Liver (tissue), 8 donors: ENCODE measurements at regions not wholly inside any gene's neighbourhood (a gene's known extent, or its start where the extent isn't known, plus 50 kb on each side); places are given as distances from the start of the nearest gene placed in this dataset.

Source experiments
- DNase-seq: peaks from one replicate; pipeline ENCODE4 v3.0.0-alpha.2; 2017; ENCODE audit warnings: low spot score
- H3K27ac ChIP-seq, 2 donors: one replicate each; pipeline ENCODE4 v1.7.0; 2013; ENCODE audit warnings: inconsistent platforms in 2 of 2, low read length in 2 of 2, control low read depth in 1 of 2, low read depth in 1 of 2, mild to moderate bottlenecking in 1 of 2
- H3K27me3 ChIP-seq, 4 donors: one replicate each; pipeline versions ENCODE4 v1.6.1 to v1.7.0; 2013; ENCODE audit warnings: low read length in 3 of 4, inconsistent platforms in 1 of 4, mild to moderate bottlenecking in 1 of 4, moderate library complexity in 1 of 4; ENCODE audit not compliant: control insufficient read depth in 4 of 4, insufficient read depth in 4 of 4
- H3K36me3 ChIP-seq, 4 donors: one replicate each; pipeline versions ENCODE4 v1.6.1 to v1.7.0; 2013; ENCODE audit warnings: low read length in 3 of 4, mild to moderate bottlenecking in 3 of 4, low read depth in 1 of 4, moderate library complexity in 1 of 4; ENCODE audit not compliant: control insufficient read depth in 4 of 4, insufficient read depth in 3 of 4
- H3K4me1 ChIP-seq, 4 donors: one replicate each; pipeline versions ENCODE4 v1.6.1 to v1.7.0; 2013; ENCODE audit warnings: low read length in 3 of 4, mild to moderate bottlenecking in 3 of 4, moderate library complexity in 1 of 4; ENCODE audit not compliant: control insufficient read depth in 4 of 4, insufficient read depth in 4 of 4
- H3K4me3 ChIP-seq, 3 donors: one replicate each; pipeline versions ENCODE4 v1.6.1 to v1.7.0; 2013; ENCODE audit warnings: low read length in 3 of 3, control low read depth in 1 of 3, low read depth in 1 of 3, mild to moderate bottlenecking in 1 of 3
- H3K9ac ChIP-seq, 2 donors: one replicate each; pipeline ENCODE4 v1.7.0; 2013; ENCODE audit warnings: low read length in 2 of 2, mild to moderate bottlenecking in 2 of 2, moderate library complexity in 2 of 2, control low read depth in 1 of 2, low read depth in 1 of 2
- H3K9me3 ChIP-seq, 4 donors: one replicate each; pipeline versions ENCODE4 v1.6.1 to v1.7.0; 2013; ENCODE audit warnings: low read length in 3 of 4; ENCODE audit not compliant: control insufficient read depth in 4 of 4
- ATF3 ChIP-seq: IDR thresholded peaks from 2 replicates; pipeline ENCODE4 v1.6.1; 2016; ENCODE audit warnings: antibody characterized with exemption
- CTCF ChIP-seq: fragments of 150-350 bp; IDR thresholded peaks from 2 replicates; pipeline ENCODE4 v1.5.1; 2017; ENCODE audit warnings: improper control_type of control experiment, low read depth, low read length; ENCODE audit not compliant: missing input control
- GABPA ChIP-seq, 2 donors: IDR thresholded peaks in 1 of 2; conservative IDR thresholded peaks in 1 of 2; 2 replicates each; pipeline ENCODE4 v1.6.1; 2016; ENCODE audit warnings: antibody characterized with exemption in 2 of 2, mild to moderate bottlenecking in 1 of 2, moderate library complexity in 1 of 2
- HNF4A ChIP-seq, 2 donors: conservative IDR thresholded peaks; 2 replicates each; pipeline ENCODE4 v1.6.1; 2016; ENCODE audit warnings: antibody characterized with exemption in 2 of 2, mild to moderate bottlenecking in 2 of 2
- MAX ChIP-seq: IDR thresholded peaks from 2 replicates; pipeline ENCODE4 v1.6.1; 2016; ENCODE audit warnings: antibody characterized with exemption
- NR2F2 ChIP-seq: IDR thresholded peaks from 2 replicates; pipeline ENCODE4 v1.6.1; 2016; ENCODE audit warnings: antibody characterized with exemption
- REST ChIP-seq: IDR thresholded peaks from 2 replicates; pipeline ENCODE4 v1.6.1; 2016; ENCODE audit warnings: antibody characterized with exemption, mild to moderate bottlenecking
- RXRA ChIP-seq, 2 donors: IDR thresholded peaks; 2 replicates each; pipeline ENCODE4 v1.6.1; 2017 to 2018; ENCODE audit warnings: antibody characterized with exemption in 2 of 2, mild to moderate bottlenecking in 1 of 2
- SP1 ChIP-seq: IDR thresholded peaks from 2 replicates; pipeline ENCODE4 v1.6.1; 2018; ENCODE audit warnings: antibody characterized with exemption, mild to moderate bottlenecking
- TAF1 ChIP-seq: conservative IDR thresholded peaks from 2 replicates; pipeline ENCODE4 v1.6.1; 2016; ENCODE audit warnings: antibody characterized with exemption, mild to moderate bottlenecking
- ZBTB33 ChIP-seq: IDR thresholded peaks from 2 replicates; pipeline ENCODE4 v1.6.1; 2016; ENCODE audit warnings: antibody characterized with exemption
- WGBS: extraction: QIAGEN DNeasy Blood & Tissue Kit; methylation state at CpG from one replicate; pipeline ENCODE4 v1.1.7; 2013; 5-methylcytosine and 5-hydroxymethylcytosine counted together
- donor health status: healthy.
- donor health status: healthy.
- donor health status: healthy.
- donor health status: healthy.
- donor health status: healthy.

- no peak for TF ChIP-seq REST
Measured at GRCh38 chr3:22322861-22323260, 571.9 kb upstream of the ZNF385D start (continued).

GRCh38 chr3:22326305-22326704 is 575.3 kb upstream of the ZNF385D start:
- TF ChIP-seq REST: no peak
- TF ChIP-seq HNF4A (conservative IDR thresholded peaks at IDR 0.05): no peak
- TF ChIP-seq CTCF: no peak
- TF ChIP-seq MAX: no peak
- TF ChIP-seq RXRA (IDR thresholded peaks at IDR 0.05): no peak
- TF ChIP-seq ZBTB33: no peak
- TF ChIP-seq SP1: no peak
- no peak for TF ChIP-seq GABPA (IDR thresholded peaks at IDR 0.05 in 1 of 2, conservative IDR thresholded peaks at IDR 0.05 in 1 of 2)
- no peak for TF ChIP-seq ATF3
- TF ChIP-seq NR2F2: no peak
- no peak for TF ChIP-seq TAF1
- WGBS: 49% methylated on average over 3 of the region's 3 CpGs
- no peaks in the 10 kb centered on the region for H3K36me3 ChIP-seq
- no peak overlapping the region for H3K27ac ChIP-seq
- H3K4me3 ChIP-seq: no peak overlapping the region
- H3K27me3 ChIP-seq: peaks cover 0 to 8% (median 0%) of the 10 kb centered on the region in 4 donors
- no peaks in the 10 kb centered on the region for H3K4me1 ChIP-seq
- no peak for DNase-seq
- H3K9me3 ChIP-seq: no peaks in the 10 kb centered on the region
- no peak overlapping the region for H3K9ac ChIP-seq
